DND-41 (cell line): ENCODE measurements at regions not wholly inside any gene's neighbourhood (a gene's known extent, or its start where the extent isn't known, plus 50 kb on each side); places are given as distances from the start of the nearest gene placed in this dataset.

ENCODE experiments used
- ATAC-seq: fragments of 200-7000 bp; cut with Tn5 transposase; 3 replicates; pipeline ENCODE4 v1.9.1; 2021; ENCODE audit warnings: low read depth; ENCODE audit not compliant: insufficient read depth
- DNase-seq: peaks from one replicate; pipeline ENCODE4 v3.0.0-alpha.2; 2020
- H2AFZ ChIP-seq: 2 replicates; pipeline ENCODE4 v1.6.0; 2012; ENCODE audit warnings: low read depth, low read length
- H3K27ac ChIP-seq: 2 replicates; pipeline ENCODE4 v1.5.1; 2012; ENCODE audit warnings: low read length, inconsistent platforms
- H3K27me3 ChIP-seq: fragments of 200-600 bp; sonication (generic); 2 replicates; pipeline ENCODE4 v1.6.0; 2012; ENCODE audit warnings: low read length, mild to moderate bottlenecking, inconsistent platforms; ENCODE audit not compliant: insufficient read depth, poor library complexity
- H3K36me3 ChIP-seq: 2 replicates; pipeline ENCODE4 v1.5.1; 2012; ENCODE audit warnings: low read length, inconsistent platforms; ENCODE audit not compliant: insufficient read depth
- H3K4me1 ChIP-seq: 2 replicates; pipeline ENCODE4 v1.5.1; 2012; ENCODE audit warnings: mild to moderate bottlenecking, low read length; ENCODE audit not compliant: insufficient read depth
- H3K4me2 ChIP-seq: 2 replicates; pipeline ENCODE4 v1.6.0; 2012; ENCODE audit warnings: mild to moderate bottlenecking, moderate library complexity, low read length, inconsistent platforms; ENCODE audit not compliant: insufficient read depth
- H3K4me3 ChIP-seq, 2 experiments: fragments of 200-600 bp in 1 of 2; shearing (Covaris generic) in 1 of 2; 2 replicates each; pipeline ENCODE4 v1.5.1; 2012 to 2016; ENCODE audit warnings: inconsistent platforms in 2 of 2, low read length in 2 of 2, mild to moderate bottlenecking in 2 of 2, low read depth in 1 of 2, moderate library complexity in 1 of 2
- H3K79me2 ChIP-seq: 2 replicates; pipeline ENCODE4 v1.6.0; 2012; ENCODE audit warnings: low read length, inconsistent platforms; ENCODE audit not compliant: insufficient read depth
- H3K9ac ChIP-seq: 2 replicates; pipeline ENCODE4 v1.6.0; 2012; ENCODE audit warnings: low read depth, mild to moderate bottlenecking, inconsistent platforms, low read length, moderate library complexity
- H3K9me3 ChIP-seq: 2 replicates; pipeline ENCODE4 v1.5.1; 2012; ENCODE audit warnings: low read length, moderate library complexity, mild to moderate bottlenecking, inconsistent platforms; ENCODE audit not compliant: insufficient read depth, severe bottlenecking
- H4K20me1 ChIP-seq: 2 replicates; pipeline ENCODE4 v1.6.0; 2012; ENCODE audit warnings: low read length; ENCODE audit not compliant: insufficient read depth
- EZH2 ChIP-seq: IDR thresholded peaks from 3 replicates; pipeline ENCODE4 v1.6.1; 2012; ENCODE audit warnings: borderline replicate concordance, low read depth, mild to moderate bottlenecking, moderate library complexity, low read length, inconsistent platforms; ENCODE audit not compliant: severe bottlenecking
- TF ChIP-seq, protein P1 (sequence below): IDR thresholded peaks from 2 replicates; pipeline ENCODE4 v1.5.1; 2012; ENCODE audit warnings: borderline replicate concordance, low read length, moderate library complexity, mild to moderate bottlenecking; ENCODE audit not compliant: poor library complexity, severe bottlenecking; ENCODE audit errors: extremely low read depth

DNA sequence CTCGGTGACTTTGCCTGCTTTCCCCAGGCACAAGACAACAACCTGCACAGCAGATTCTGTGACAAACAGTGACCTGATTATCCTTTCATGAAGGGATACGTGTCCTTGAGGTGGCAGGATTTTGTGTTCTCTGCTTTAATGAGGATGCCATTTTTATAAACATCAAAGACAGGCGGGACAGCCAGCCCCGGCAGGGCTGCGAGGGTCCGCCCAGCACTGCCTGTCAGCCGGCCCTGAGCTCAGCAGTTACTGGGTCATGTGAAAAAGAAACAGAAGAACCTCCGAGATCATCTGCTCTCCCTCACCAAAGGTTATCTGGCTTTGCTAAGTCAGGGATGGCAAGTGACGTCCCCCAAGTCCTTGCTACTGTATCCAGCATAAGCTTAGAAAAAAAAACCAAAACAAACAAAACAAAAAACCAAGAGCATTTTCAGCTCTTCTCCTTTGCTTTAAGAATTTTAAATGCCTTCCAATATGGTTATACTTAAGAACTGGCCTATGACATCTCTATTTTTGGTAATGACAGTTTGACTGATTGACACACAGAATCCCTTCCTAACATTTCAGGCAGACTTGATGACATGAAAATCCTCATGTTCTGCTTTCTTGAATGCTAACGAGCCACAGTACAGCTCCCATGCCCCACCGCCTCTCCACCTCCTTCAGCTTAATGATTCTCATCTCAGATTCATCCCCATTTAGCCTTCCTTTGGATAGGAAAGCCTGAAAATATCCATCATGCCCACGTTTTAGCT is 666.6 kb upstream of the ARGLU1 start:
- no peaks in the 10 kb centered on the region for H3K27me3 ChIP-seq
- TF ChIP-seq, protein P1, sequence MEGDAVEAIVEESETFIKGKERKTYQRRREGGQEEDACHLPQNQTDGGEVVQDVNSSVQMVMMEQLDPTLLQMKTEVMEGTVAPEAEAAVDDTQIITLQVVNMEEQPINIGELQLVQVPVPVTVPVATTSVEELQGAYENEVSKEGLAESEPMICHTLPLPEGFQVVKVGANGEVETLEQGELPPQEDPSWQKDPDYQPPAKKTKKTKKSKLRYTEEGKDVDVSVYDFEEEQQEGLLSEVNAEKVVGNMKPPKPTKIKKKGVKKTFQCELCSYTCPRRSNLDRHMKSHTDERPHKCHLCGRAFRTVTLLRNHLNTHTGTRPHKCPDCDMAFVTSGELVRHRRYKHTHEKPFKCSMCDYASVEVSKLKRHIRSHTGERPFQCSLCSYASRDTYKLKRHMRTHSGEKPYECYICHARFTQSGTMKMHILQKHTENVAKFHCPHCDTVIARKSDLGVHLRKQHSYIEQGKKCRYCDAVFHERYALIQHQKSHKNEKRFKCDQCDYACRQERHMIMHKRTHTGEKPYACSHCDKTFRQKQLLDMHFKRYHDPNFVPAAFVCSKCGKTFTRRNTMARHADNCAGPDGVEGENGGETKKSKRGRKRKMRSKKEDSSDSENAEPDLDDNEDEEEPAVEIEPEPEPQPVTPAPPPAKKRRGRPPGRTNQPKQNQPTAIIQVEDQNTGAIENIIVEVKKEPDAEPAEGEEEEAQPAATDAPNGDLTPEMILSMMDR: no peak
- no peak for TF ChIP-seq EZH2
- no peak overlapping the region for H3K4me3 ChIP-seq
- H3K4me2 ChIP-seq: no peak overlapping the region
- ATAC-seq (no peak), DNase-seq (no peak)
- H3K36me3 ChIP-seq: no peaks in the 10 kb centered on the region
- H3K27ac ChIP-seq: no peak overlapping the region
- no peak overlapping the region for H3K9ac ChIP-seq
- no peaks in the 10 kb centered on the region for H3K9me3 ChIP-seq
- no peaks in the 10 kb centered on the region for H3K79me2 ChIP-seq
- H2AFZ ChIP-seq: no peak overlapping the region
- no peaks in the 10 kb centered on the region for H4K20me1 ChIP-seq
- H3K4me1 ChIP-seq: no peaks in the 10 kb centered on the region

DNA sequence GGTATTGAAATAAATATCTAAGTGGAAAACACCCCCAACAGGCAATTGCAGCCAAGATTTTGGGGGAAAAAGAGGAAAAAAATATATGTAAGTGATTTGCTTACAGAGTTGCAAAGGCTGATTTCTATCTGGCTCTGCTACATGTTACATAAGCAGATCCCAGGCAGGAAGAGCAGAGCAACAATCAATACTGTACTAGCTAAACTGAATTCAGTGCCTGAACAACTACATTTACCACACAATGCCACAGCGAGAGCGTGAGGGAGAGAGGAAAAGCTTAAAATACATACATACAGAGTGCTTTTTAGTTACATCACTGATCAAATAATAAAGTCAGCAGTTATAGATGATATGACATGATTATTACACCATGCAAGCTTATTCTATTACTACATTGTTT is 665.6 kb upstream of the ARGLU1 start:
- DNase-seq (no peak), ATAC-seq (no peak)
- Histone ChIP-seq H3K27me3 (no peaks in the 10 kb centered on the region), H3K4me2 (no peak overlapping the region), H3K27ac (no peak overlapping the region), H3K4me1 (no peaks in the 10 kb centered on the region), H3K4me3 (no peak overlapping the region), H3K36me3 (no peaks in the 10 kb centered on the region), H3K9me3 (no peaks in the 10 kb centered on the region), H3K79me2 (no peaks in the 10 kb centered on the region), H2AFZ (no peak overlapping the region), H4K20me1 (no peaks in the 10 kb centered on the region), H3K9ac (no peak overlapping the region)
- TF ChIP-seq, protein P1: no peak
- TF ChIP-seq EZH2: no peak

DNA sequence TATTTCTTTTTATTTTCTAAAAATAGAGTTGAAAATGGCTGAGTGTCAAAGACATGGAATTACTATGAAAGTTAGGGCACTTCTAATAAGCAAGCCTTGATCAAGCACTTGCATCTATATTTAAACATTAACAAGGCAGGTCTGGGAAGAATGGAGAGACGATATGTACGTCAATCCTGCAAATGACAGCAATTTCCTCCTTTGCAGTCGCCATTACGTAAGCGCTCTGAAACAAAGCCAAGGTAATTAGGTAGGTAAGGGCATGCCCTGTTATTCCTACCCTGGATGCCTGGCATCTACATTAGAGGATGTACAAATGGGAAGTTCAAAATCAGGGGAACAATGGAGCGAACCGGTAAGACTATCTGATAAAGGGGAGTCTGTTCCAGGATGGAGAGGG is 664.0 kb upstream of the ARGLU1 start:
- H3K79me2 ChIP-seq: no peaks in the 10 kb centered on the region
- ATAC-seq (no peak), DNase-seq (no peak)
- no peaks in the 10 kb centered on the region for H3K36me3 ChIP-seq
- TF ChIP-seq EZH2: no peak
- TF ChIP-seq, protein P1: no peak
- no peaks in the 10 kb centered on the region for H3K4me1 ChIP-seq
- no peaks in the 10 kb centered on the region for H4K20me1 ChIP-seq
- no peak overlapping the region for H3K27ac ChIP-seq
- H3K27me3 ChIP-seq: no peaks in the 10 kb centered on the region
- H3K4me3 ChIP-seq: no peak overlapping the region
- no peak overlapping the region for H3K9ac ChIP-seq
- no peak overlapping the region for H3K4me2 ChIP-seq
- no peak overlapping the region for H2AFZ ChIP-seq
- no peaks in the 10 kb centered on the region for H3K9me3 ChIP-seq
